IPS-18c (cell line): ENCODE measurements at regions not wholly inside any gene's neighbourhood (a gene's known extent, or its start where the extent isn't known, plus 50 kb on each side); places are given as distances from the start of the nearest gene placed in this dataset.
"Not testable (repeated sequence)": the region's sequence is repeated elsewhere in the genome, so short reads cannot be mapped to it uniquely, and the experiment has no call there.

Source experiments
- H3K4me3 ChIP-seq: 2 replicates; pipeline ENCODE4 v1.7.0; 2013; ENCODE audit warnings: low read depth, mild to moderate bottlenecking, low read length, moderate library complexity; ENCODE audit not compliant: insufficient read depth
- H3K9me3 ChIP-seq: one replicate; pipeline ENCODE4 v1.6.1; 2013; ENCODE audit warnings: mild to moderate bottlenecking, low read length, moderate library complexity; ENCODE audit not compliant: control insufficient read depth, insufficient read depth

- no peak overlapping the region for H3K4me3 ChIP-seq
- no peaks in the 10 kb centered on the region for H3K9me3 ChIP-seq
These were observed 457.2 kb upstream of the CDH11 start for GRCh38 chr16:65579050-65579449.

GRCh38 chr16:65576631-65577030 lies 454.8 kb upstream of the CDH11 start:
- no peak overlapping the region for H3K4me3 ChIP-seq
- H3K9me3 ChIP-seq: peaks cover 4% of the 10 kb centered on the region

GRCh38 chr16:65576139-65576538 lies 454.3 kb upstream of the CDH11 start:
- Histone ChIP-seq H3K9me3 (peaks cover 4% of the 10 kb centered on the region), H3K4me3 (no peak overlapping the region)

GRCh38 chr16:65574326-65574966 lies 452.6 kb upstream of the CDH11 start:
- peaks cover 4% of the 10 kb centered on the region for H3K9me3 ChIP-seq

GRCh38 chr16:65572156-65572555 lies 450.3 kb upstream of the CDH11 start:
- Histone ChIP-seq H3K9me3 (peaks cover 4% of the 10 kb centered on the region), H3K4me3 (no peak overlapping the region; the same call in 1 of the 2 replicates)

More at GRCh38 chr16:65574326-65574966, 452.6 kb upstream of the CDH11 start:
- no peak overlapping the region for H3K4me3 ChIP-seq

GRCh38 chr16:65570261-65570660 lies 448.4 kb upstream of the CDH11 start:
- Histone ChIP-seq H3K4me3 (no peak overlapping the region), H3K9me3 (peaks cover 4% of the 10 kb centered on the region)

GRCh38 chr16:65559846-65560245 lies 438.0 kb upstream of the CDH11 start:
- Histone ChIP-seq H3K4me3 (no peak overlapping the region), H3K9me3 (peaks cover 5% of the 10 kb centered on the region)

- H3K4me3 ChIP-seq: not testable (repeated sequence)
These were observed 427.8 kb upstream of the CDH11 start for GRCh38 chr16:65549689-65550088.

GRCh38 chr16:65548470-65548869 lies 426.6 kb upstream of the CDH11 start:
- H3K9me3 ChIP-seq: peaks cover 6% of the 10 kb centered on the region

More at GRCh38 chr16:65549689-65550088, 427.8 kb upstream of the CDH11 start:
- H3K9me3 ChIP-seq: not testable (repeated sequence)

GRCh38 chr16:65547772-65548446 lies 426.0 kb upstream of the CDH11 start:
- H3K9me3 ChIP-seq: peaks cover 6% of the 10 kb centered on the region
- no peak overlapping the region for H3K4me3 ChIP-seq

More at GRCh38 chr16:65548470-65548869, 426.6 kb upstream of the CDH11 start:
- H3K4me3 ChIP-seq: no peak overlapping the region

- H3K4me3 ChIP-seq: no peak overlapping the region
- peaks cover 6% of the 10 kb centered on the region for H3K9me3 ChIP-seq
These were observed 424.5 kb upstream of the CDH11 start for GRCh38 chr16:65546353-65546791.

GRCh38 chr16:65545413-65545956 lies 423.6 kb upstream of the CDH11 start:
- no peak overlapping the region for H3K4me3 ChIP-seq

GRCh38 chr16:65543781-65544740 lies 422.2 kb upstream of the CDH11 start:
- Histone ChIP-seq H3K4me3 (no peak overlapping the region), H3K9me3 (no peaks in the 10 kb centered on the region)

More at GRCh38 chr16:65545413-65545956, 423.6 kb upstream of the CDH11 start:
- H3K9me3 ChIP-seq: peaks cover 1% of the 10 kb centered on the region

GRCh38 chr16:65541646-65542045 lies 419.8 kb upstream of the CDH11 start:
- H3K9me3 ChIP-seq: no peaks in the 10 kb centered on the region
- no peak overlapping the region for H3K4me3 ChIP-seq

GRCh38 chr16:65540901-65541300 lies 419.0 kb upstream of the CDH11 start:
- H3K9me3 ChIP-seq: no peaks in the 10 kb centered on the region
- H3K4me3 ChIP-seq: no peak overlapping the region

GRCh38 chr16:65538976-65539375 lies 417.1 kb upstream of the CDH11 start:
- Histone ChIP-seq H3K9me3 (no peaks in the 10 kb centered on the region), H3K4me3 (no peak overlapping the region)

GRCh38 chr16:65537336-65537735 lies 415.5 kb upstream of the CDH11 start:
- no peaks in the 10 kb centered on the region for H3K9me3 ChIP-seq
- H3K4me3 ChIP-seq: no peak overlapping the region
